ENCODE measurements at regions not wholly inside any gene's neighbourhood (a gene's known extent, or its start where the extent isn't known, plus 50 kb on each side); places are given as distances from the start of the nearest gene placed in this dataset.
"Not testable (repeated sequence)": the region's sequence is repeated elsewhere in the genome, so short reads cannot be mapped to it uniquely, and the experiment has no call there.

DNA sequence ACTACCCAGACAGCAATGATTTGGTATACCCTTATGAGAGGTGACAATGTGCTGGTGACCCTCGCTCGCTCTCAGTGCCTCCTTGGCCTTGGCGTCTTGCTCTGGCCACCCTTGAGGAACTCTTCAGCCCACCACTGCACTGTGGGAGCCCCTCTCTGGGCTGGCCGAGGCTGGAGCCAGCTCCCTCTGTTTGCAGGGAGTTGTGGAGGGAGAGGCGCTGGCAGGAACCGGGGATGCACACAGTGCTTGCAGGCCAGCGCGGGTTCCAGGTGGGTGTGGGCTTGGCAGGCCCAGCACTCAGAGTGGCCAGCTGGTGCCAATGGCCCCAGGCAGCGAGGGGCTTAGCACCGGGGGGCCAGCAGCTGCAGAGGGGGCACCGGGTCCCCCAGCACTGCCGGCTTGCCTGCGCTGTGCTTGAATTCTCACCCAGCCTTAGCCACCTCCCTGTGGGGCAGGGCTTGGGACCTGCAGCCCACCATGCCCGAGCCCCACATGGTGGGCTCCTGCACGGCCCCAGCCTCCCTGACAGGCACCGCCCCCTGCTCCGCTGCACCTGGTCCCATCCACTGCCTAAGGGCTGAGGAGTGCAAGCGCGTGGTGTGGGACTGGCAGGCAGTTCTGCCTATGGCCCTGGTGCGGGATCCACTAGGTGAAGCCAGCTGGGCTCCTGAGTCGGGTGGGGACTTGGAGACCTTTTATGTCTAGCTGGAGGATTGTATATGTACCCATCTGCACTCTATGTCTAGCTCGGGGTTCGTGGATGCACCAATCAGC, 857.0 kb upstream of the IGFBP7 start:
- Histone ChIP-seq H3K36me3 (ENCODE audit: control insufficient read depth in 1 of 2, insufficient read depth in 2 of 2, low read length in 2 of 2) (no peaks in the 10 kb centered on the region), H3K4me3 (ENCODE audit: low read depth in 1 of 2, low read length in 2 of 2) (no peak overlapping the region), H3K27ac (ENCODE audit: low read length) (no peak overlapping the region), H3K4me1 (ENCODE audit: control insufficient read depth in 1 of 2, insufficient read depth in 2 of 2, low read length in 2 of 2) (no peaks in the 10 kb centered on the region), H3K27me3 (ENCODE audit: low read depth, low read length) (no peaks in the 10 kb centered on the region), H3K9me3 (ENCODE audit: control insufficient read depth in 1 of 2, low read length in 2 of 2) (peaks cover 0 to 6% of the 10 kb centered on the region in 2 donors)

DNA sequence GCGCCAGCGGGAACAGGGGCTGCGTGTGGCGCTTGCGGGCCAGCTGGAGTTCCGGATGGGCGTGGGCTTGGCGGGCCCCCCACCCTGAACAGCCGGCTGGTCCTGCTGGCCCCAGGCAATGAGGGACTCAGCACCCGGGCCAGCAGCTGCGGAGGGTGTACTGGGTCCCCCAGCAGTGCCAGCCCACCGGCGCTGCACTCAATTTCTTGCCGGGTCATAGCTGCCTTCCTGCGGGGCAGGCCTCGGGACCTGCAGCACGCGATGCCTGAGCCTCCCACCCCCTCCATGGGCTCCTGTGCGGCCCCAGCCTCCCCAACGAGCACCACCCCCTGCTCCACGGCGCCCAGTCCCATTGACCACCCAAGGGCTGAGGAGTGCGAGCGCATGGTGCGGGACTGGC, 855.2 kb upstream of the IGFBP7 start:
- H3K27ac ChIP-seq (ENCODE audit: low read length); H3K27me3 ChIP-seq (ENCODE audit: low read depth, low read length); H3K4me3 ChIP-seq (ENCODE audit: low read depth in 1 of 2, low read length in 2 of 2); H3K36me3 ChIP-seq (ENCODE audit: control insufficient read depth in 1 of 2, insufficient read depth in 2 of 2, low read length in 2 of 2); H3K9me3 ChIP-seq (ENCODE audit: control insufficient read depth in 1 of 2, low read length in 2 of 2); H3K4me1 ChIP-seq (ENCODE audit: control insufficient read depth in 1 of 2, insufficient read depth in 2 of 2, low read length in 2 of 2): not testable (repeated sequence)

DNA sequence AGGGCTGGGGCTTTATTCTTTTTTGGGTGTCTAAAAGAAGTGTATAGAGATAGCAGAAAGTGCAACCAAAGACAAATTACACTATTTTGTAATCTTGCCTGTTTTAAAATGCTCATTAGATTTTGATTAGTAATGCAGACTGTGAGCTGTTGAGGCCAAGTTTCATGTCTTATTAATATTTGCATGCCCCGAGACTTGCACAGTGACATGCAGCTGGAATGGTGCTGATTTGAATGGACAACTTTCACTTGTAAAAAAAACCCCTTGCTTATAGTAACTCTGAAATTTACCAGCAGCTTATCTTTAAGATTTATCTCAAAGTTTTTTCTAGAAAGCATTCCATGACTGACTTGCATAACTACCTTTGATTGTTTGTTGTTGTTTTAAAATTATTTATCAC, 835.1 kb upstream of the IGFBP7 start:
- Histone ChIP-seq H3K4me1 (ENCODE audit: control insufficient read depth in 1 of 2, insufficient read depth in 2 of 2, low read length in 2 of 2) (no peaks in the 10 kb centered on the region), H3K4me3 (ENCODE audit: low read depth in 1 of 2, low read length in 2 of 2) (no peak overlapping the region), H3K27me3 (ENCODE audit: low read depth, low read length) (no peaks in the 10 kb centered on the region), H3K9me3 (ENCODE audit: control insufficient read depth in 1 of 2, low read length in 2 of 2) (no peaks in the 10 kb centered on the region), H3K36me3 (ENCODE audit: control insufficient read depth in 1 of 2, insufficient read depth in 2 of 2, low read length in 2 of 2) (no peaks in the 10 kb centered on the region), H3K27ac (ENCODE audit: low read length) (no peak overlapping the region)

- no peak overlapping the region for H3K27ac ChIP-seq (ENCODE audit: low read length)
- no peaks in the 10 kb centered on the region for H3K36me3 ChIP-seq (ENCODE audit: control insufficient read depth in 1 of 2, insufficient read depth in 2 of 2, low read length in 2 of 2)
- H3K27me3 ChIP-seq (ENCODE audit: low read depth, low read length) = no peaks in the 10 kb centered on the region
- H3K4me1 ChIP-seq (ENCODE audit: control insufficient read depth in 1 of 2, insufficient read depth in 2 of 2, low read length in 2 of 2) = no peaks in the 10 kb centered on the region
- no peak overlapping the region for H3K4me3 ChIP-seq (ENCODE audit: low read depth in 1 of 2, low read length in 2 of 2)
- H3K9me3 ChIP-seq (ENCODE audit: control insufficient read depth in 1 of 2, low read length in 2 of 2) = no peaks in the 10 kb centered on the region
Observed at GRCh38 chr4:57943682-57944081, 833.5 kb upstream of the IGFBP7 start.

GRCh38 chr4:57937326-57937725, 827.1 kb upstream of the IGFBP7 start:
- not testable (repeated sequence) for H3K27me3 ChIP-seq (ENCODE audit: low read depth, low read length); H3K9me3 ChIP-seq (ENCODE audit: control insufficient read depth in 1 of 2, low read length in 2 of 2); H3K36me3 ChIP-seq (ENCODE audit: control insufficient read depth in 1 of 2, insufficient read depth in 2 of 2, low read length in 2 of 2); H3K4me1 ChIP-seq (ENCODE audit: control insufficient read depth in 1 of 2, insufficient read depth in 2 of 2, low read length in 2 of 2); H3K4me3 ChIP-seq (ENCODE audit: low read depth in 1 of 2, low read length in 2 of 2); H3K27ac ChIP-seq (ENCODE audit: low read length)

GRCh38 chr4:57926311-57926710, 816.1 kb upstream of the IGFBP7 start:
- H3K27ac ChIP-seq (ENCODE audit: low read length) = no peak overlapping the region
- H3K4me3 ChIP-seq (ENCODE audit: low read depth in 1 of 2, low read length in 2 of 2) = no peak overlapping the region
- H3K27me3 ChIP-seq (ENCODE audit: low read depth, low read length) = no peaks in the 10 kb centered on the region
- no peaks in the 10 kb centered on the region for H3K4me1 ChIP-seq (ENCODE audit: control insufficient read depth in 1 of 2, insufficient read depth in 2 of 2, low read length in 2 of 2)
- no peaks in the 10 kb centered on the region for H3K9me3 ChIP-seq (ENCODE audit: control insufficient read depth in 1 of 2, low read length in 2 of 2)
- no peaks in the 10 kb centered on the region for H3K36me3 ChIP-seq (ENCODE audit: control insufficient read depth in 1 of 2, insufficient read depth in 2 of 2, low read length in 2 of 2)

DNA sequence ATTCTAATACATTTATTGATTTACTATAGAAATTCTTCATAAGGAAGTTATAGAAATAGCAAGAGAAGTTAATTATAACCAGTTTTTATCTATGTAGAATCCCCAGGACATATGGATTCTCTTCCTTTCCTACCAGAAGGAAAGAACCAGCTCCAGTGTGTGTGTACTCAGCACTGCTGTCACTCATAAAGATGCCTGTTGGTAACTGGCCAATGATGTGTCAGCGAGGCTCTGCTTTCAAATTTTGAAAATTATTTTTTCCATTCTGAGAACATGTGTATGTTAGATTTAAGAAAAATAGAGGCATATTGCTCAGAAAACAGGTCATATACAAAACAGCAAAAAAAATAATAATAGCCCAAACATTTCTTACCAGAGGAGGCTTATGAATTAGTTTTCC, 814.8 kb upstream of the IGFBP7 start:
- Histone ChIP-seq H3K4me3 (ENCODE audit: low read depth in 1 of 2, low read length in 2 of 2) (no peak overlapping the region), H3K9me3 (ENCODE audit: control insufficient read depth in 1 of 2, low read length in 2 of 2) (no peaks in the 10 kb centered on the region), H3K27me3 (ENCODE audit: low read depth, low read length) (no peaks in the 10 kb centered on the region), H3K36me3 (ENCODE audit: control insufficient read depth in 1 of 2, insufficient read depth in 2 of 2, low read length in 2 of 2) (no peaks in the 10 kb centered on the region), H3K27ac (ENCODE audit: low read length) (no peak overlapping the region), H3K4me1 (ENCODE audit: control insufficient read depth in 1 of 2, insufficient read depth in 2 of 2, low read length in 2 of 2) (no peaks in the 10 kb centered on the region)

DNA sequence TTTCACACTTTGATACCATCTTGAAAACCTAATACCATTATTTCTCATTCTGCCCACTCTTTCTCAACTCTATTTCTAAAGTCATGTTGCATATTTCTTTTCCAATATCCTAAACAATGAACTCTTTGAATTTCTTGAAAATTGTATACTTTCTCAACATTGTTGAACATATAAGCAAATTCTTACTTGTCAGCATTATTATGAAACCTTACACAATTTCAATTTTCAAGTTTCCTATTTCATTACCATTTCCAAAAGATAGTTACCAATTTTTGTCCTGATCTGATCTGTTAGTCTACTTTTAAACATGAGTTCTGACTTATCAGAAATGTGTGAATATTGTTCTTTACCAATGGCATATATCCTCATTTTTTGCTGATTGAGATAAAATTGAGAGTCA, 806.3 kb upstream of the IGFBP7 start:
- Histone ChIP-seq H3K36me3 (ENCODE audit: control insufficient read depth in 1 of 2, insufficient read depth in 2 of 2, low read length in 2 of 2) (no peaks in the 10 kb centered on the region), H3K27ac (ENCODE audit: low read length) (no peak overlapping the region), H3K4me3 (ENCODE audit: low read depth in 1 of 2, low read length in 2 of 2) (no peak overlapping the region)

GRCh38 chr4:57911203-57911602, 801.0 kb upstream of the IGFBP7 start:
- no peaks in the 10 kb centered on the region for H3K36me3 ChIP-seq (ENCODE audit: control insufficient read depth in 1 of 2, insufficient read depth in 2 of 2, low read length in 2 of 2)
- H3K27ac ChIP-seq (ENCODE audit: low read length) = no peak overlapping the region
- no peaks in the 10 kb centered on the region for H3K9me3 ChIP-seq (ENCODE audit: control insufficient read depth in 1 of 2, low read length in 2 of 2)
- no peaks in the 10 kb centered on the region for H3K4me1 ChIP-seq (ENCODE audit: control insufficient read depth in 1 of 2, insufficient read depth in 2 of 2, low read length in 2 of 2)
- H3K4me3 ChIP-seq (ENCODE audit: low read depth in 1 of 2, low read length in 2 of 2) = no peak overlapping the region
- H3K27me3 ChIP-seq (ENCODE audit: low read depth, low read length) = no peaks in the 10 kb centered on the region

More for the DNA sequence above, 806.3 kb upstream of the IGFBP7 start:
- no peaks in the 10 kb centered on the region for H3K27me3 ChIP-seq (ENCODE audit: low read depth, low read length)
- no peaks in the 10 kb centered on the region for H3K4me1 ChIP-seq (ENCODE audit: control insufficient read depth in 1 of 2, insufficient read depth in 2 of 2, low read length in 2 of 2)
- no peaks in the 10 kb centered on the region for H3K9me3 ChIP-seq (ENCODE audit: control insufficient read depth in 1 of 2, low read length in 2 of 2)

DNA sequence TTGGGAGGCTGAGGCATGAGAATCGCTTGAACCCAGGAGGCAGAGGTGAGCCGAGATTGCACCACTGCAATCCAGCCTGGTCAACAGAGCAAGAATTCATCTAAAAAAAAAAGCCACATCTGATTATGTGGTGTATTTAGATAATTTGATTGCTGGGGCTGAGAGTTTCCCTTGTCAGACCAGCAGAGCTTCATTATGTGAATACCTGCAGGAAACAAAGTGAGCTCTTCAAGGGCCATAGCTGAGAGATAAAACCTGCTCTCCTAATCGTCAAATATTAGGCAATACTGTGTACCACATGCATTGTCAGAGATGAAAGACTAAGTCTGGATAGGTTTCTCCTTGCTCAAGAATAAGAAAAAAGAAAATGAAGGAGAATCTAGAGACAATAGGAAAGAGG, 800.0 kb upstream of the IGFBP7 start:
- no peaks in the 10 kb centered on the region for H3K4me1 ChIP-seq (ENCODE audit: control insufficient read depth in 1 of 2, insufficient read depth in 2 of 2, low read length in 2 of 2)
- H3K36me3 ChIP-seq (ENCODE audit: control insufficient read depth in 1 of 2, insufficient read depth in 2 of 2, low read length in 2 of 2) = no peaks in the 10 kb centered on the region
- H3K27ac ChIP-seq (ENCODE audit: low read length) = no peak overlapping the region
- H3K4me3 ChIP-seq (ENCODE audit: low read depth in 1 of 2, low read length in 2 of 2) = no peak overlapping the region
- no peaks in the 10 kb centered on the region for H3K27me3 ChIP-seq (ENCODE audit: low read depth, low read length)
- H3K9me3 ChIP-seq (ENCODE audit: control insufficient read depth in 1 of 2, low read length in 2 of 2) = no peaks in the 10 kb centered on the region

GRCh38 chr4:57905965-57906364, 795.8 kb upstream of the IGFBP7 start:
- no peaks in the 10 kb centered on the region for H3K4me1 ChIP-seq (ENCODE audit: control insufficient read depth in 1 of 2, insufficient read depth in 2 of 2, low read length in 2 of 2)
- no peak overlapping the region for H3K27ac ChIP-seq (ENCODE audit: low read length)
- no peak overlapping the region for H3K4me3 ChIP-seq (ENCODE audit: low read depth in 1 of 2, low read length in 2 of 2)
- no peaks in the 10 kb centered on the region for H3K27me3 ChIP-seq (ENCODE audit: low read depth, low read length)
- H3K9me3 ChIP-seq (ENCODE audit: control insufficient read depth in 1 of 2, low read length in 2 of 2) = no peaks in the 10 kb centered on the region
- no peaks in the 10 kb centered on the region for H3K36me3 ChIP-seq (ENCODE audit: control insufficient read depth in 1 of 2, insufficient read depth in 2 of 2, low read length in 2 of 2)

DNA sequence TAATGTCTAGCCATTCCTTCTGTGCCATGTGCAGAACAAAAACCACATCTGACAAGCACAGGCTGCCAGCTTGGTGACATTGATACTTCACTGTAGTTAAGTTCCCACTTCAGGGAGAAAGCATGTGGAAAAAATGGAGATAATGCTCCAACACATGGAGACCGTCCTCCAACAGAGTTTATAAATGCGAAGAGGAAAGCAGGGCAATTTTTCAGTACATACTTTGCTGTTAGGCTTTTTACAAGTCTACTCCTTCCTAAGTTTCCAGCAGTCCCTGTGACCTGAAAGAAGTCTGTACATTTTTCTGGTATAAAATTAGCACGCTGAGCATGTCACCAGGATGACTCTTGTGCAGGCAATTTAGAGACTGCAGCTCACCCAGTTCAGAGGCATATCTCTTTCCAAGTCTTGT, 766.9 kb upstream of the IGFBP7 start:
- no peak overlapping the region for H3K4me3 ChIP-seq (ENCODE audit: low read depth in 1 of 2, low read length in 2 of 2)

More for the DNA sequence above, 766.9 kb upstream of the IGFBP7 start:
- H3K4me1 ChIP-seq (ENCODE audit: control insufficient read depth in 1 of 2, insufficient read depth in 2 of 2, low read length in 2 of 2) = no peaks in the 10 kb centered on the region
- no peak overlapping the region for H3K27ac ChIP-seq (ENCODE audit: low read length)
- no peaks in the 10 kb centered on the region for H3K36me3 ChIP-seq (ENCODE audit: control insufficient read depth in 1 of 2, insufficient read depth in 2 of 2, low read length in 2 of 2)
- H3K9me3 ChIP-seq (ENCODE audit: control insufficient read depth in 1 of 2, low read length in 2 of 2) = no peaks in the 10 kb centered on the region
- H3K27me3 ChIP-seq (ENCODE audit: low read depth, low read length) = no peaks in the 10 kb centered on the region
